A549 (cell line): ENCODE measurements at regions not wholly inside any gene's neighbourhood (a gene's known extent, or its start where the extent isn't known, plus 50 kb on each side); places are given as distances from the start of the nearest gene placed in this dataset.

ENCODE experiments used
- ATAC-seq, 2 experiments: fragments of 200-7000 bp in 1 of 2; fragments of >200 bp in 1 of 2; cut with Nextera tagmentation in 1 of 2; cut with Tn5 transposase in 1 of 2; 3 replicates each; pipeline versions ENCODE4 v1.8.0 to v1.9.1; 2018 to 2020; ENCODE audit warnings: mild to moderate bottlenecking in 1 of 2, moderate library complexity in 1 of 2
- CTCF ChIA-PET: fragments of 300-600 bp; sonication (Branson Sonifier 250); formaldehyde crosslinking; extraction: SDS; loops from one replicate; lab custom pipeline; 2021; ENCODE audit warnings: antibody characterized with exemption, inconsistent platforms; lab: Yijun Ruan, JAX
- POLR2A ChIA-PET: fragments of 350-600 bp; formaldehyde crosslinking; extraction: SDS; loops from one replicate; lab custom pipeline; 2021; ENCODE audit warnings: antibody characterized with exemption, inconsistent platforms; lab: Yijun Ruan, JAX
- DNase-seq, 2 experiments: peaks; one replicate each; pipeline versions ENCODE4 v3.0.0 to v3.0.0-alpha.2; 2011 to 2016; ENCODE audit warnings: low read depth in 1 of 2, low spot score in 1 of 2
- FAIRE-seq: peaks from 2 replicates; lab custom pipeline; 2011; peaks lifted over from hg19 to GRCh38; lab: Jason Lieb, UNC
- H3K27ac ChIP-seq, 2 experiments: fragments of >200 bp; sonication (Bioruptor Twin); formaldehyde crosslinking; 3 replicates each; pipeline ENCODE4 v1.5.1; 2016 to 2017
- H3K4me1 ChIP-seq: fragments of >200 bp; sonication (Bioruptor Twin); formaldehyde crosslinking; 3 replicates; pipeline ENCODE4 v1.6.1; 2016
- H3K4me2 ChIP-seq: fragments of >200 bp; sonication (Bioruptor Twin); formaldehyde crosslinking; 3 replicates; pipeline ENCODE4 v1.6.1; 2016
- H3K4me3 ChIP-seq: fragments of >200 bp; sonication (Bioruptor Twin); formaldehyde crosslinking; 3 replicates; pipeline ENCODE4 v1.5.1; 2016
- H3K9me3 ChIP-seq: fragments of >200 bp; sonication (Bioruptor Twin); formaldehyde crosslinking; 3 replicates; pipeline ENCODE4 v1.6.1; 2016
- CBX2 ChIP-seq: fragments of 200-600 bp; sonication (generic); IDR thresholded peaks from 2 replicates; pipeline ENCODE4 v1.6.1; 2016; ENCODE audit warnings: low read depth, mild to moderate bottlenecking, borderline replicate concordance
- CBX8 ChIP-seq: fragments of 200-600 bp; sonication (generic); IDR thresholded peaks from 2 replicates; pipeline ENCODE4 v1.6.1; 2016
- CHD2 ChIP-seq: fragments of 150-350 bp; IDR thresholded peaks from 2 replicates; pipeline ENCODE4 v1.6.1; 2014; ENCODE audit warnings: low read length; ENCODE audit not compliant: partially characterized antibody
- EHF ChIP-seq: fragments of 250-450 bp; sonication (Bioruptor Pico); IDR thresholded peaks from 2 replicates; pipeline ENCODE4 v1.5.0; 2020; ENCODE audit warnings: mild to moderate bottlenecking
- FOXS1 ChIP-seq: fragments of 250-450 bp; sonication (Bioruptor Pico); IDR thresholded peaks from 2 replicates; pipeline ENCODE4 v1.5.0; 2020; ENCODE audit warnings: mild to moderate bottlenecking, moderate library complexity
- GATA3 ChIP-seq: IDR thresholded peaks from 2 replicates; pipeline ENCODE4 v1.6.1; 2012; ENCODE audit warnings: borderline replicate concordance
- HEYL ChIP-seq: fragments of 250-450 bp; sonication (Bioruptor Pico); IDR thresholded peaks from 2 replicates; pipeline ENCODE4 v1.8.0; 2021; ENCODE audit warnings: mild to moderate bottlenecking, moderate library complexity
- HOXB13 ChIP-seq: fragments of 250-450 bp; sonication (Bioruptor Pico); IDR thresholded peaks from 2 replicates; pipeline ENCODE4 v1.5.0; 2020; ENCODE audit warnings: low read depth, mild to moderate bottlenecking, moderate library complexity
- HOXB5 ChIP-seq: fragments of 250-450 bp; sonication (Bioruptor Pico); IDR thresholded peaks from 2 replicates; pipeline ENCODE4 v1.5.0; 2020; ENCODE audit warnings: mild to moderate bottlenecking, moderate library complexity
- JUN ChIP-seq, 2 experiments: fragments of >200 bp; sonication (Bioruptor Twin); formaldehyde crosslinking; IDR thresholded peaks; 2 replicates in 1 of 2; 3 replicates in 1 of 2; pipeline ENCODE4 v1.6.1; 2016 to 2017
- JUNB ChIP-seq: fragments of >200 bp; sonication (Bioruptor Twin); formaldehyde crosslinking; IDR thresholded peaks from 2 replicates; pipeline ENCODE4 v1.6.1; 2016
- KDM1A ChIP-seq: fragments of 200-600 bp; sonication (generic); IDR thresholded peaks from 2 replicates; pipeline ENCODE4 v1.6.1; 2016; ENCODE audit warnings: low read depth, mild to moderate bottlenecking
- MAFK ChIP-seq: fragments of 450-650 bp; IDR thresholded peaks from 2 replicates; pipeline ENCODE4 v1.6.1; 2014; ENCODE audit not compliant: partially characterized antibody
- MAZ ChIP-seq: fragments of 150-350 bp; IDR thresholded peaks from 2 replicates; pipeline ENCODE4 v1.6.1; 2014; ENCODE audit warnings: antibody characterized with exemption, low read depth, low read length, borderline replicate concordance
- POLR2A ChIP-seq: IDR thresholded peaks from 2 replicates; pipeline ENCODE4 v1.6.1; 2012; ENCODE audit warnings: mild to moderate bottlenecking, low read length
- RFX5 ChIP-seq: fragments of 450-650 bp; IDR thresholded peaks from 2 replicates; pipeline ENCODE4 v1.7.1; 2014; ENCODE audit warnings: antibody characterized with exemption, mild to moderate bottlenecking, moderate library complexity
- RNF2 ChIP-seq: fragments of 200-600 bp; sonication (generic); IDR thresholded peaks from 2 replicates; pipeline ENCODE4 v1.6.1; 2016; ENCODE audit warnings: low read depth, mild to moderate bottlenecking, antibody characterized with exemption, moderate library complexity, borderline replicate concordance
- SREBF2 ChIP-seq: fragments of 450-650 bp; IDR thresholded peaks from 2 replicates; pipeline ENCODE4 v1.6.1; 2014; ENCODE audit warnings: mild to moderate bottlenecking, moderate library complexity
- TFCP2L1 ChIP-seq: fragments of 250-450 bp; sonication (Bioruptor Pico); IDR thresholded peaks from 2 replicates; pipeline ENCODE4 v1.5.0; 2021; ENCODE audit warnings: mild to moderate bottlenecking
- ZC3H11A ChIP-seq: fragments of 450-650 bp; IDR thresholded peaks from 2 replicates; pipeline ENCODE4 v1.6.1; 2014; ENCODE audit warnings: antibody characterized with exemption, mild to moderate bottlenecking
- ZNF302 ChIP-seq: fragments of 250-450 bp; sonication (Bioruptor Pico); IDR thresholded peaks from 2 replicates; pipeline ENCODE4 v1.9.0; 2021; ENCODE audit warnings: inconsistent platforms, mild to moderate bottlenecking, moderate library complexity
- ZSCAN20 ChIP-seq: fragments of 250-450 bp; sonication (Bioruptor Pico); IDR thresholded peaks from 2 replicates; pipeline ENCODE4 v1.8.0; 2022; ENCODE audit warnings: mild to moderate bottlenecking, moderate library complexity
- WGBS: methylation state at CpG from one replicate; pipeline ENCODE4 v1.1.6; 2017; ENCODE audit errors: missing lambda C conversion rate; 5-methylcytosine and 5-hydroxymethylcytosine counted together
- TF ChIP-seq, protein P1 (sequence below): fragments of >200 bp; sonication (Bioruptor Twin); formaldehyde crosslinking; IDR thresholded peaks from 2 replicates; pipeline ENCODE4 v1.6.1; 2016
- TF ChIP-seq, protein P2 (sequence below): IDR thresholded peaks from 2 replicates; pipeline ENCODE4 v1.6.1; 2012
- TF ChIP-seq, protein P3 (sequence below): IDR thresholded peaks from 2 replicates; pipeline ENCODE4 v1.6.1; 2012; ENCODE audit warnings: low read depth, borderline replicate concordance
- TF ChIP-seq, protein P4 (sequence below): fragments of >200 bp; sonication (Bioruptor Twin); formaldehyde crosslinking; IDR thresholded peaks from 3 replicates; pipeline ENCODE4 v1.6.1; 2016
- TF ChIP-seq, protein P5 (sequence below): fragments of 200-600 bp; sonication (generic); IDR thresholded peaks from 2 replicates; pipeline ENCODE4 v1.6.1; 2016; ENCODE audit warnings: antibody characterized with exemption, mild to moderate bottlenecking, moderate library complexity
- TF ChIP-seq, protein P6 (sequence below): fragments of 250-450 bp; sonication (Bioruptor Pico); IDR thresholded peaks from 2 replicates; pipeline ENCODE4 v1.5.0; 2021; ENCODE audit warnings: mild to moderate bottlenecking, moderate library complexity, borderline replicate concordance
- TF ChIP-seq, protein P7 (sequence below): fragments of 250-450 bp; sonication (Bioruptor Pico); IDR thresholded peaks from 2 replicates; pipeline ENCODE4 v1.5.0; 2020; ENCODE audit warnings: low read depth, mild to moderate bottlenecking, moderate library complexity

DNA sequence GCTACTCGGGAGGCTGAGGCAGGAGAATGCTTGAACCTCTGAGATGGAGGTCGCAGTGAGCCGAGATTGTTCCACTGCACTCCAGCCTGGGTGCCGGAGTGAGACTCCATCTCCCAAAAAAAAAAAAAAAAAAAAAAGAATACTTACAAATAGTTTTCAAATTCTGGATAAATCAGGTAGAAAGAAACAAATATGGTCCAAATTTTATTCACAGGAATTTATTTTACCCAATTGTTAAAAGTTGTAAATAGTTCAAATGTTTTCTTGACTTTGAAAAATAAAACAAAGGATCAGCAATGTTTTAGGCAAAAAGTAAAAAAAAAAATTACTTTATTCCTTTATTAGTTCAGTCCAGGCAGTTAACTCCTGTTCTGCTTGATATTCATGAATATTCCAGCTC is 172.9 kb upstream of the NAMPT start:
- Histone ChIP-seq H3K4me2 (no peak overlapping the region), H3K4me3 (no peak overlapping the region), H3K4me1 (peaks cover 16% of the 10 kb centered on the region; the same call in 2 of the 3 replicates), H3K9me3 (no peaks in the 10 kb centered on the region), H3K27ac (peak overlapping the region in 1 of 2 experiments; percentile 41; a peak in 1 of 6 replicates)
- POLR2A ChIA-PET, result no interaction called here
- DNase-seq, result no peak
- no peak for TF ChIP-seq MAFK
- TF ChIP-seq ZC3H11A, result no peak
- TF ChIP-seq EHF, result no peak
- TF ChIP-seq ZSCAN20 (CRISPR knock-in tag), result no peak
- TF ChIP-seq KDM1A, result no peak
- TF ChIP-seq SREBF2, result no peak
- no peak for TF ChIP-seq RFX5
- no peak for TF ChIP-seq HOXB5 (CRISPR knock-in tag)
- no peak for TF ChIP-seq CHD2
- TF ChIP-seq HEYL (CRISPR knock-in tag), result no peak
- no peak for TF ChIP-seq TFCP2L1 (CRISPR knock-in tag)
- TF ChIP-seq FOXS1, result no peak
- TF ChIP-seq, protein P1, sequence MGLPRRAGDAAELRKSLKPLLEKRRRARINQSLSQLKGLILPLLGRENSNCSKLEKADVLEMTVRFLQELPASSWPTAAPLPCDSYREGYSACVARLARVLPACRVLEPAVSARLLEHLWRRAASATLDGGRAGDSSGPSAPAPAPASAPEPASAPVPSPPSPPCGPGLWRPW, result no peak
- no peak for TF ChIP-seq RNF2
- TF ChIP-seq, protein P2, sequence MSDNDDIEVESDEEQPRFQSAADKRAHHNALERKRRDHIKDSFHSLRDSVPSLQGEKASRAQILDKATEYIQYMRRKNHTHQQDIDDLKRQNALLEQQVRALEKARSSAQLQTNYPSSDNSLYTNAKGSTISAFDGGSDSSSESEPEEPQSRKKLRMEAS, result no peak
- TF ChIP-seq, protein P3, sequence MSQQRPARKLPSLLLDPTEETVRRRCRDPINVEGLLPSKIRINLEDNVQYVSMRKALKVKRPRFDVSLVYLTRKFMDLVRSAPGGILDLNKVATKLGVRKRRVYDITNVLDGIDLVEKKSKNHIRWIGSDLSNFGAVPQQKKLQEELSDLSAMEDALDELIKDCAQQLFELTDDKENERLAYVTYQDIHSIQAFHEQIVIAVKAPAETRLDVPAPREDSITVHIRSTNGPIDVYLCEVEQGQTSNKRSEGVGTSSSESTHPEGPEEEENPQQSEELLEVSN, result no peak
- TF ChIP-seq, protein P4, sequence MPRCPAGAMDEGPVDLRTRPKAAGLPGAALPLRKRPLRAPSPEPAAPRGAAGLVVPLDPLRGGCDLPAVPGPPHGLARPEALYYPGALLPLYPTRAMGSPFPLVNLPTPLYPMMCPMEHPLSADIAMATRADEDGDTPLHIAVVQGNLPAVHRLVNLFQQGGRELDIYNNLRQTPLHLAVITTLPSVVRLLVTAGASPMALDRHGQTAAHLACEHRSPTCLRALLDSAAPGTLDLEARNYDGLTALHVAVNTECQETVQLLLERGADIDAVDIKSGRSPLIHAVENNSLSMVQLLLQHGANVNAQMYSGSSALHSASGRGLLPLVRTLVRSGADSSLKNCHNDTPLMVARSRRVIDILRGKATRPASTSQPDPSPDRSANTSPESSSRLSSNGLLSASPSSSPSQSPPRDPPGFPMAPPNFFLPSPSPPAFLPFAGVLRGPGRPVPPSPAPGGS, result no peak
- TF ChIP-seq, protein P5, sequence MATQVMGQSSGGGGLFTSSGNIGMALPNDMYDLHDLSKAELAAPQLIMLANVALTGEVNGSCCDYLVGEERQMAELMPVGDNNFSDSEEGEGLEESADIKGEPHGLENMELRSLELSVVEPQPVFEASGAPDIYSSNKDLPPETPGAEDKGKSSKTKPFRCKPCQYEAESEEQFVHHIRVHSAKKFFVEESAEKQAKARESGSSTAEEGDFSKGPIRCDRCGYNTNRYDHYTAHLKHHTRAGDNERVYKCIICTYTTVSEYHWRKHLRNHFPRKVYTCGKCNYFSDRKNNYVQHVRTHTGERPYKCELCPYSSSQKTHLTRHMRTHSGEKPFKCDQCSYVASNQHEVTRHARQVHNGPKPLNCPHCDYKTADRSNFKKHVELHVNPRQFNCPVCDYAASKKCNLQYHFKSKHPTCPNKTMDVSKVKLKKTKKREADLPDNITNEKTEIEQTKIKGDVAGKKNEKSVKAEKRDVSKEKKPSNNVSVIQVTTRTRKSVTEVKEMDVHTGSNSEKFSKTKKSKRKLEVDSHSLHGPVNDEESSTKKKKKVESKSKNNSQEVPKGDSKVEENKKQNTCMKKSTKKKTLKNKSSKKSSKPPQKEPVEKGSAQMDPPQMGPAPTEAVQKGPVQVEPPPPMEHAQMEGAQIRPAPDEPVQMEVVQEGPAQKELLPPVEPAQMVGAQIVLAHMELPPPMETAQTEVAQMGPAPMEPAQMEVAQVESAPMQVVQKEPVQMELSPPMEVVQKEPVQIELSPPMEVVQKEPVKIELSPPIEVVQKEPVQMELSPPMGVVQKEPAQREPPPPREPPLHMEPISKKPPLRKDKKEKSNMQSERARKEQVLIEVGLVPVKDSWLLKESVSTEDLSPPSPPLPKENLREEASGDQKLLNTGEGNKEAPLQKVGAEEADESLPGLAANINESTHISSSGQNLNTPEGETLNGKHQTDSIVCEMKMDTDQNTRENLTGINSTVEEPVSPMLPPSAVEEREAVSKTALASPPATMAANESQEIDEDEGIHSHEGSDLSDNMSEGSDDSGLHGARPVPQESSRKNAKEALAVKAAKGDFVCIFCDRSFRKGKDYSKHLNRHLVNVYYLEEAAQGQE, result no peak
- no peak for TF ChIP-seq POLR2A
- TF ChIP-seq, protein P6, sequence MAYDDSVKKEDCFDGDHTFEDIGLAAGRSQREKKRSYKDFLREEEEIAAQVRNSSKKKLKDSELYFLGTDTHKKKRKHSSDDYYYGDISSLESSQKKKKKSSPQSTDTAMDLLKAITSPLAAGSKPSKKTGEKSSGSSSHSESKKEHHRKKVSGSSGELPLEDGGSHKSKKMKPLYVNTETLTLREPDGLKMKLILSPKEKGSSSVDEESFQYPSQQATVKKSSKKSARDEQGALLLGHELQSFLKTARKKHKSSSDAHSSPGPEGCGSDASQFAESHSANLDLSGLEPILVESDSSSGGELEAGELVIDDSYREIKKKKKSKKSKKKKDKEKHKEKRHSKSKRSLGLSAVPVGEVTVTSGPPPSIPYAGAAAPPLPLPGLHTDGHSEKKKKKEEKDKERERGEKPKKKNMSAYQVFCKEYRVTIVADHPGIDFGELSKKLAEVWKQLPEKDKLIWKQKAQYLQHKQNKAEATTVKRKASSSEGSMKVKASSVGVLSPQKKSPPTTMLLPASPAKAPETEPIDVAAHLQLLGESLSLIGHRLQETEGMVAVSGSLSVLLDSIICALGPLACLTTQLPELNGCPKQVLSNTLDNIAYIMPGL (CRISPR knock-in tag), result no peak
- no peak for ATAC-seq
- CTCF ChIA-PET, result interaction anchor here (1.6 to 4.5 kb wide), 3 partner anchors 9 to 281 kb away, joined by 3 to 48 read pairs (median 4); no protein-coding TSS in a partner anchor
- no peak for FAIRE-seq
- WGBS, result 90% methylated on average over 4 of the region's 4 CpGs

DNA sequence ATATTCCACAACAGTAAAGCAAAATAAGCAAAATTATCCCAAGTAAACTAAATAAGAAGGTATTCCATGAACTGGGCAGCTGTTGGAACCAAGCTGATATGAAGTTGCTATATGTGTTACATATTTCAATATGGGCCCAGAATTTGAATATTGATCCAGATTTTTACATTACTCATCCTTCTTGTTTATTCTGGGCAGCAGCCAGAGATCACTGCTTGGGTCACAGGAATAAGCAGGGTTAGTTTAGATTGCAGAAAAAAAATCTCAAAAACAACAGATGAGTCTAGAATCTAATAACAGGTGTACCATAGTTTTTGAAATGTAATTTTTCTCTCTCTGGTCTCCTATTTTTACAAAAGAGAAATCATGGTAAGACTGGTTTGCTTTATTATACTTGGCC is 171.5 kb upstream of the NAMPT start:
- Histone ChIP-seq H3K27ac (peak overlapping the region in 1 of 2 experiments; percentile 28; a peak in 2 of 6 replicates), H3K4me3 (no peak overlapping the region), H3K4me2 (peak overlapping the region; percentile 17; the same call in 1 of the 3 replicates), H3K4me1 (peaks cover 9% of the 10 kb centered on the region; the same call in 2 of the 3 replicates), H3K9me3 (peaks cover under 1% of the 10 kb centered on the region; the same call in 1 of the 3 replicates)
- no peak for DNase-seq
- ChIA-PET CTCF (interaction anchor here (4.5 kb wide), 1 partner anchor 279 kb away, joined by 48 read pairs; no protein-coding TSS in a partner anchor), POLR2A (no interaction called here)
- no peak for FAIRE-seq
- TF ChIP-seq EHF, result no peak
- no peak for TF ChIP-seq KDM1A
- TF ChIP-seq, protein P7, sequence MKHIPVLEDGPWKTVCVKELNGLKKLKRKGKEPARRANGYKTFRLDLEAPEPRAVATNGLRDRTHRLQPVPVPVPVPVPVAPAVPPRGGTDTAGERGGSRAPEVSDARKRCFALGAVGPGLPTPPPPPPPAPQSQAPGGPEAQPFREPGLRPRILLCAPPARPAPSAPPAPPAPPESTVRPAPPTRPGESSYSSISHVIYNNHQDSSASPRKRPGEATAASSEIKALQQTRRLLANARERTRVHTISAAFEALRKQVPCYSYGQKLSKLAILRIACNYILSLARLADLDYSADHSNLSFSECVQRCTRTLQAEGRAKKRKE, result no peak
- no peak for TF ChIP-seq ZNF302
- no peak for TF ChIP-seq POLR2A
- TF ChIP-seq HOXB13 (CRISPR knock-in tag), result no peak
- no peak for TF ChIP-seq CBX2
- no peak for TF ChIP-seq JUNB
- TF ChIP-seq GATA3, result no peak
- no peak for TF ChIP-seq MAZ
- no peak for TF ChIP-seq JUN (IDR thresholded peaks at IDR 0.05)
- TF ChIP-seq CBX8, result no peak
- no peak for TF ChIP-seq RFX5
- ATAC-seq, result no peak
